ENCODE measurements at regions not wholly inside any gene's neighbourhood (a gene's known extent, or its start where the extent isn't known, plus 50 kb on each side); places are given as distances from the start of the nearest gene placed in this dataset.

DNA sequence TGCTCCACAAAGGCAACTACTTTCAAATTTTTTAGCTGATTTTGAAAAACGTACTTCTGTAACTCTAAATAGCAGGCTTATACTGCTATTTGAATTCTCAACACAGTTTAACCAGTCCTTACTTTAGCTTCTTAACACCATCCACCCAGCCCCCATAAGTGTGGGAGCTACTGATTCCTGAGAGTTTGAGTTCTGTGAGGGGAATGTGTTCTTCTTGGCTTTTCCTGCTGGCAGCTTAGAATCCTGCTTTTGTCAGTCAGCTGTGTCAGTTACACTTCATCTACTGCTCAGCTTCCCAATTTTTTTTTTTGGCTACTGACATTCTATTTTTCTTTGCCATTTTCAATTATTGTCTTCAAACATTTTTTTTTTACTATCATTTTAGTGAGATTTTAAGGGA lies 440.4 kb downstream of the INSC start:
- TF ChIP-seq, protein P1, sequence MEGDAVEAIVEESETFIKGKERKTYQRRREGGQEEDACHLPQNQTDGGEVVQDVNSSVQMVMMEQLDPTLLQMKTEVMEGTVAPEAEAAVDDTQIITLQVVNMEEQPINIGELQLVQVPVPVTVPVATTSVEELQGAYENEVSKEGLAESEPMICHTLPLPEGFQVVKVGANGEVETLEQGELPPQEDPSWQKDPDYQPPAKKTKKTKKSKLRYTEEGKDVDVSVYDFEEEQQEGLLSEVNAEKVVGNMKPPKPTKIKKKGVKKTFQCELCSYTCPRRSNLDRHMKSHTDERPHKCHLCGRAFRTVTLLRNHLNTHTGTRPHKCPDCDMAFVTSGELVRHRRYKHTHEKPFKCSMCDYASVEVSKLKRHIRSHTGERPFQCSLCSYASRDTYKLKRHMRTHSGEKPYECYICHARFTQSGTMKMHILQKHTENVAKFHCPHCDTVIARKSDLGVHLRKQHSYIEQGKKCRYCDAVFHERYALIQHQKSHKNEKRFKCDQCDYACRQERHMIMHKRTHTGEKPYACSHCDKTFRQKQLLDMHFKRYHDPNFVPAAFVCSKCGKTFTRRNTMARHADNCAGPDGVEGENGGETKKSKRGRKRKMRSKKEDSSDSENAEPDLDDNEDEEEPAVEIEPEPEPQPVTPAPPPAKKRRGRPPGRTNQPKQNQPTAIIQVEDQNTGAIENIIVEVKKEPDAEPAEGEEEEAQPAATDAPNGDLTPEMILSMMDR (IDR thresholded peaks at IDR 0.05) = no peak
- TF ChIP-seq POLR2A (IDR thresholded peaks at IDR 0.05) = no peak
